ENCODE measurements at regions not wholly inside any gene's neighbourhood (a gene's known extent, or its start where the extent isn't known, plus 50 kb on each side); places are given as distances from the start of the nearest gene placed in this dataset.

DNA sequence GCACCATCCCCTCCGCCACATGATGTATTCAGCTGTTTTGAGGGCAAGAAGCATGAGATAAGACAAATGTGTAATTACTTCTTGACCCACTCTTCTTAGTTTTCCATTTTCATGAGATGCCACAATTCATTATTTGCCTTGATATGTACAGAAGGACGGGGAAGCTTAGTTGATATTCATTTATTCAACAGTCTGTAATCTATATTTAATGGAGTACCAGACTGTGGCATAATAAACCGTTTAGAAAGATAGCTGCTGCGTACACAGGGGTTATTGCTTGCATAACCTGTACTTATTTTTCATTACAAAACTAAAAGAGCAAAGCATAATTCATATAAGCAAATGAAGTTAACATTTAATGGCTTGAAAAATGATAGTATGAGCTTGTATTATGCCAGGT, 466.4 kb upstream of the GYPC start:
- no peak for DNase-seq
- Histone ChIP-seq H3K4me3 (ENCODE audit: insufficient read depth, low read depth, low read length) (no peak overlapping the region), H3K36me3 (replicated peaks; ENCODE audit: control insufficient read depth, insufficient read depth, low read length) (no peaks in the 10 kb centered on the region), H3K27me3 (ENCODE audit: control insufficient read depth, insufficient read depth, low read length) (no peaks in the 10 kb centered on the region)

GRCh38 chr2:126200538-126200937, 455.4 kb upstream of the GYPC start:
- no peak for DNase-seq
- H3K4me3 ChIP-seq (ENCODE audit: insufficient read depth, low read depth, low read length) = no peak overlapping the region
- no peaks in the 10 kb centered on the region for H3K27me3 ChIP-seq (ENCODE audit: control insufficient read depth, insufficient read depth, low read length)
- no peaks in the 10 kb centered on the region for H3K36me3 ChIP-seq (replicated peaks; ENCODE audit: control insufficient read depth, insufficient read depth, low read length)

DNA sequence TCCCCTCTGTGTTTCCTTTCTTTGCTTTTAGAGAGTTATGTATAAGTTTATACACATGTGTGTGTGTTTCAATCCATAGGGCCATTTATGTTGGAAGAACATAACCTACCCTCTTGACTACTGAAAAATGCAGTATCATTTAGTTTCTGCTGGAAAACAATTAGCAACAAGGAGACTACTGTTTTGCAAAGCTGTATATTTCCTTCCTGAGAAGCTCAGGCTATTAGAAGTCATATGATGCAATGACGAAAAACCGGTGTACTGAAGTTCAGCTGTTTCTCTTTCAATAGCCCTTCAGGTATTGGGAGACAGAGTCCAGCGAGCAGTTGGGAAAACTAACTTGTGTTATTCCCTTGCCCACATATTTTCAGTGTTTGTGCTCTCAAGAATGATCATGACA, 447.7 kb upstream of the GYPC start:
- no peak for DNase-seq
- H3K27me3 ChIP-seq (ENCODE audit: control insufficient read depth, insufficient read depth, low read length) = no peaks in the 10 kb centered on the region
- H3K36me3 ChIP-seq (replicated peaks; ENCODE audit: control insufficient read depth, insufficient read depth, low read length) = no peaks in the 10 kb centered on the region
- no peak overlapping the region for H3K4me3 ChIP-seq (ENCODE audit: insufficient read depth, low read depth, low read length)

GRCh38 chr2:126212735-126213134, 443.2 kb upstream of the GYPC start:
- DNase-seq = no peak
- Histone ChIP-seq H3K27me3 (ENCODE audit: control insufficient read depth, insufficient read depth, low read length) (no peaks in the 10 kb centered on the region), H3K4me3 (ENCODE audit: insufficient read depth, low read depth, low read length) (no peak overlapping the region), H3K36me3 (replicated peaks; ENCODE audit: control insufficient read depth, insufficient read depth, low read length) (no peaks in the 10 kb centered on the region)

GRCh38 chr2:126219081-126219480, 436.9 kb upstream of the GYPC start:
- no peaks in the 10 kb centered on the region for H3K36me3 ChIP-seq (replicated peaks; ENCODE audit: control insufficient read depth, insufficient read depth, low read length)
- no peak for DNase-seq
- no peaks in the 10 kb centered on the region for H3K27me3 ChIP-seq (ENCODE audit: control insufficient read depth, insufficient read depth, low read length)
- H3K4me3 ChIP-seq (ENCODE audit: insufficient read depth, low read depth, low read length) = no peak overlapping the region

GRCh38 chr2:126220331-126220730, 435.6 kb upstream of the GYPC start:
- no peak for DNase-seq
- H3K4me3 ChIP-seq (ENCODE audit: insufficient read depth, low read depth, low read length) = no peak overlapping the region
- no peaks in the 10 kb centered on the region for H3K36me3 ChIP-seq (replicated peaks; ENCODE audit: control insufficient read depth, insufficient read depth, low read length)
- H3K27me3 ChIP-seq (ENCODE audit: control insufficient read depth, insufficient read depth, low read length) = no peaks in the 10 kb centered on the region

DNA sequence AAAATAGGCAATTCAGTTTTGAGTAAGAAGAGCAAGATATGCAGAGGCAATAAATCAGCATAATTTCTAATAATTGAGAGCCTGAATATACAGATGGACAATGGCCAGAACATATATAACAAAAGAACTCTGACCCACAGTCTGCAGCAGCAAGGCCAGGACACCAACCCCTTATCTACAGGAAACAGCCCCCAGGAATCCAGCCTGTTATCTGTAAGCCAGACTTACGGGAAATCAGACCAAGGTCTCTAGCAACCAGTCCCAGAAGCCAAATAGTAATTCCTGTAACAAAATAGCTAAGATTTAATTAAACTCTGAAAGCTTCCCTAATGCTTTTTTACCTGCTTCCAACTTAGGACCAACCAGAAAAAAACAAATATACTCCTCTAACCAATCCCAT, 434.5 kb upstream of the GYPC start:
- Histone ChIP-seq H3K36me3 (replicated peaks; ENCODE audit: control insufficient read depth, insufficient read depth, low read length) (no peaks in the 10 kb centered on the region), H3K27me3 (ENCODE audit: control insufficient read depth, insufficient read depth, low read length) (no peaks in the 10 kb centered on the region), H3K4me3 (ENCODE audit: insufficient read depth, low read depth, low read length) (no peak overlapping the region)
- DNase-seq = no peak

- DNase-seq = no peak
- no peaks in the 10 kb centered on the region for H3K27me3 ChIP-seq (ENCODE audit: control insufficient read depth, insufficient read depth, low read length)
- no peaks in the 10 kb centered on the region for H3K36me3 ChIP-seq (replicated peaks; ENCODE audit: control insufficient read depth, insufficient read depth, low read length)
- no peak overlapping the region for H3K4me3 ChIP-seq (ENCODE audit: insufficient read depth, low read depth, low read length)
These were observed 433.7 kb upstream of the GYPC start for GRCh38 chr2:126222278-126222677.

- no peak overlapping the region for H3K4me3 ChIP-seq (ENCODE audit: insufficient read depth, low read depth, low read length)
- DNase-seq = no peak
- H3K27me3 ChIP-seq (ENCODE audit: control insufficient read depth, insufficient read depth, low read length) = no peaks in the 10 kb centered on the region
- no peaks in the 10 kb centered on the region for H3K36me3 ChIP-seq (replicated peaks; ENCODE audit: control insufficient read depth, insufficient read depth, low read length)
These were observed 431.2 kb upstream of the GYPC start for GRCh38 chr2:126224776-126225175.

DNA sequence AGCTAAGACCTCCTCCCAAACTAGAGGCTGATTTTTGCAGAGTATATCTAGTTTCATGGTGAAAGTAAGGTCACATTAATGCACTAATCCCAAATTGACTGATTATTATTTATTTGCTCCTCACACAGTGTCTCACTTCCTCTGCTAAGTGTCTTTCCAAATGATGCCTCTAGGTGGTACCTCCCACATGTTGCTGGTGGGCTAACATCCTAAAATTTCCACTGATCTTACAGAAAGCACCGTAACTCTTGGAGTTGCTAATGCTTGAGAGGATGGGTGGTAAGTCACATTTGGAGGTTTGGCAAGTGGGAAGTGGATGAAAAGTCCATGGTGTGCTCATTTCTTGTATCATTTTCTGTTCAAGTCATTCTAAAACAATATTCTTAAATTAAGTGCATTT, 428.7 kb upstream of the GYPC start:
- H3K27me3 ChIP-seq (ENCODE audit: control insufficient read depth, insufficient read depth, low read length) = no peaks in the 10 kb centered on the region
- H3K36me3 ChIP-seq (replicated peaks; ENCODE audit: control insufficient read depth, insufficient read depth, low read length) = no peaks in the 10 kb centered on the region
- DNase-seq = peak; percentile 38
- no peak overlapping the region for H3K4me3 ChIP-seq (ENCODE audit: insufficient read depth, low read depth, low read length)

DNA sequence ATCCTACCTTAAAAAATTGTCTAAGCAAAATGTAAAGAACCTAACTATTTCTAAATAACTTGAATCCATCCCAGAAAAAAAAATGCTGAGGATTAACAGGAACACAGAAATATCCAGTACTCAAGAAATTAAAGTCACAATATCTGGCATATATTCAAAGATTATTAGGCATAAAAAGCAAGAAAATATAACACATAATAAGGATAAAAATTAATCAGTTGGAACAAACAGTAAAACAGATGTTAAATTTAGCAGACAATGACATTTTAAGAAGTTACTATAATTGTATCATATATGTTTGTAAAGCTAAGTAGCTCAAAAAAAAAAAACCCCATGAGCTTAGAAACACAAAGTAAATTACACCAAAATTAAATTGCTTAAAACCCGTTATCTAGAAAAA, 427.4 kb upstream of the GYPC start:
- no peaks in the 10 kb centered on the region for H3K27me3 ChIP-seq (ENCODE audit: control insufficient read depth, insufficient read depth, low read length)
- DNase-seq = no peak
- H3K36me3 ChIP-seq (replicated peaks; ENCODE audit: control insufficient read depth, insufficient read depth, low read length) = no peaks in the 10 kb centered on the region
- H3K4me3 ChIP-seq (ENCODE audit: insufficient read depth, low read depth, low read length) = no peak overlapping the region

- Histone ChIP-seq H3K27me3 (ENCODE audit: control insufficient read depth, insufficient read depth, low read length) (no peaks in the 10 kb centered on the region), H3K36me3 (replicated peaks; ENCODE audit: control insufficient read depth, insufficient read depth, low read length) (no peaks in the 10 kb centered on the region)
These were observed 417.7 kb upstream of the GYPC start for GRCh38 chr2:126238251-126238650.

GRCh38 chr2:126239320-126239955, 416.5 kb upstream of the GYPC start:
- Histone ChIP-seq H3K4me3 (ENCODE audit: insufficient read depth, low read depth, low read length) (no peak overlapping the region), H3K36me3 (replicated peaks; ENCODE audit: control insufficient read depth, insufficient read depth, low read length) (no peaks in the 10 kb centered on the region), H3K27me3 (ENCODE audit: control insufficient read depth, insufficient read depth, low read length) (no peaks in the 10 kb centered on the region)
- no peak for DNase-seq

More at GRCh38 chr2:126238251-126238650, 417.7 kb upstream of the GYPC start:
- DNase-seq = no peak
- H3K4me3 ChIP-seq (ENCODE audit: insufficient read depth, low read depth, low read length) = no peak overlapping the region

GRCh38 chr2:126241001-126241400, 415.0 kb upstream of the GYPC start:
- DNase-seq = no peak
- H3K27me3 ChIP-seq (ENCODE audit: control insufficient read depth, insufficient read depth, low read length) = no peaks in the 10 kb centered on the region

DNA sequence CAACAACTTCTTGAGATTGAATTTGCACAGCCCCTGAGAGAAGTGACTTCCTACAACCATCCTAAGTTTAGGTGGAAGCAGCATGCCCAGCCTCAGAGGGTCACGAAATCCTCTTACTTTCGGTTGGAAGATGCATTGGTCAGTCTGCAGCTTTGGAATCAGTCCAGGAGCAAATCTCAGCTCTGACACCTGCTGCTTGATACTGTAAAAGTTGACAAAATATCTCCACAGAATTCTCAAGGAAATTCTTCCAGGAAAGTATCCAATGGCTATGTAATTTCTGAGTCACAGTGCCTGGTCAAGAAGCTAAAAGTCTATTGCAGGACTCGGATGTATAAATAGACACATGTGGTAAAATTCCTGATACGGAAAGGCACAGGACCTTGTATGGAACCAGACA, 414.5 kb upstream of the GYPC start:
- H3K4me3 ChIP-seq (ENCODE audit: insufficient read depth, low read depth, low read length) = no peak overlapping the region
- no peaks in the 10 kb centered on the region for H3K36me3 ChIP-seq (replicated peaks; ENCODE audit: control insufficient read depth, insufficient read depth, low read length)
- no peaks in the 10 kb centered on the region for H3K27me3 ChIP-seq (ENCODE audit: control insufficient read depth, insufficient read depth, low read length)
- no peak for DNase-seq

More at GRCh38 chr2:126241001-126241400, 415.0 kb upstream of the GYPC start:
- Histone ChIP-seq H3K4me3 (ENCODE audit: insufficient read depth, low read depth, low read length) (no peak overlapping the region), H3K36me3 (replicated peaks; ENCODE audit: control insufficient read depth, insufficient read depth, low read length) (no peaks in the 10 kb centered on the region)

DNA sequence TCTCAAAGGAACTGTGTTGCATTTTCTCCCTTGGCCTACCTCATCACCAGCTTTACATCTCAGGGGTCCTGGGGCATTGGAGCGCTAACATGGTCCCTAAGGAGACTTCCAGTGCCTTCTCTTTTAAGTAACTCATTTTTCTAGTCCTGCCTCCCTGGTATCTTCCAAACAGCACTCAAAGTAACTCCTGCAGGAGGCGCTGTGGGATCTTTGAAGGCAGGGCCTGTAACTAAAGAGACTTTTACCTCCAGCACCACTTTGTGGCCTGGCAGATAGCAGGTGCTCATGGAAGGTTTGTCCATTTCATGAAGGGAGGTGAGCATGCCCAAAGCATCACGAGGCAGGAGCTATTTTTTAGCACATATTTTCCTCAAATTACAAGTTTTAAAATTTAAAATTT, 411.0 kb upstream of the GYPC start:
- DNase-seq = peak; percentile 72
- Histone ChIP-seq H3K4me3 (ENCODE audit: insufficient read depth, low read depth, low read length) (no peak overlapping the region), H3K27me3 (ENCODE audit: control insufficient read depth, insufficient read depth, low read length) (no peaks in the 10 kb centered on the region), H3K36me3 (replicated peaks; ENCODE audit: control insufficient read depth, insufficient read depth, low read length) (no peaks in the 10 kb centered on the region)

Data from H7 (cell line).